ENCODE measurements at regions not wholly inside any gene's neighbourhood (a gene's known extent, or its start where the extent isn't known, plus 50 kb on each side); places are given as distances from the start of the nearest gene placed in this dataset.

GRCh38 chr4:31946456-31946855 is 1226.3 kb downstream of the PCDH7 start:
- no peak overlapping the region for H3K27ac ChIP-seq
- H3K4me1 ChIP-seq (replicated peaks in 1 of 2), result no peaks in the 10 kb centered on the region
- WGBS, 4 donors, result 0 to 64% (median 36%) methylated on average over 1 to 3 of the region's 3 CpGs
- DNase-seq, result no peak
- TF ChIP-seq POLR2A (IDR thresholded peaks at IDR 0.05) (no peak), CTCF (IDR thresholded peaks at IDR 0.05) (no peak)
- H3K36me3 ChIP-seq (replicated peaks in 1 of 2), result no peaks in the 10 kb centered on the region
- no peaks in the 10 kb centered on the region for H3K27me3 ChIP-seq
- no peak overlapping the region for H3K4me3 ChIP-seq
- no peaks in the 10 kb centered on the region for H3K9me3 ChIP-seq (replicated peaks in 1 of 3)
- intact Hi-C loops (cut with DNase I), result no loop called here

GRCh38 chr4:31947101-31947500 is 1226.9 kb downstream of the PCDH7 start:
- H3K36me3 ChIP-seq (replicated peaks in 1 of 2), result no peaks in the 10 kb centered on the region
- DNase-seq, result no peak
- H3K27me3 ChIP-seq, result no peaks in the 10 kb centered on the region
- WGBS, 4 donors, result 68 to 80% (median 71%) methylated on average over 1 of the region's 1 CpG
- H3K4me3 ChIP-seq, result no peak overlapping the region
- intact Hi-C loops (cut with DNase I), result no loop called here
- H3K27ac ChIP-seq, result no peak overlapping the region
- H3K4me1 ChIP-seq (replicated peaks in 1 of 2), result no peaks in the 10 kb centered on the region
- TF ChIP-seq POLR2A (IDR thresholded peaks at IDR 0.05) (no peak), CTCF (IDR thresholded peaks at IDR 0.05) (no peak)
- no peaks in the 10 kb centered on the region for H3K9me3 ChIP-seq (replicated peaks in 1 of 3)

- intact Hi-C loops (cut with DNase I), result no loop called here
- H3K4me1 ChIP-seq (replicated peaks in 1 of 2), result no peaks in the 10 kb centered on the region
- WGBS, 4 donors, result 80 to 87% (median 84%) methylated on average over 5 of the region's 5 CpGs
- TF ChIP-seq POLR2A (IDR thresholded peaks at IDR 0.05) (no peak), CTCF (IDR thresholded peaks at IDR 0.05) (no peak)
- no peaks in the 10 kb centered on the region for H3K9me3 ChIP-seq (replicated peaks in 1 of 3)
- no peak overlapping the region for H3K27ac ChIP-seq
- no peaks in the 10 kb centered on the region for H3K27me3 ChIP-seq
- no peak for DNase-seq
- no peaks in the 10 kb centered on the region for H3K36me3 ChIP-seq (replicated peaks in 1 of 2)
- no peak overlapping the region for H3K4me3 ChIP-seq
These were observed 1228.9 kb downstream of the PCDH7 start for GRCh38 chr4:31949045-31949444.

- no peaks in the 10 kb centered on the region for H3K4me1 ChIP-seq (replicated peaks in 1 of 2)
- DNase-seq, result no peak
- TF ChIP-seq POLR2A (IDR thresholded peaks at IDR 0.05), result no peak
- TF ChIP-seq CTCF (IDR thresholded peaks at IDR 0.05), result no peak
- intact Hi-C loops (cut with DNase I), result no loop called here
- H3K27me3 ChIP-seq, result no peaks in the 10 kb centered on the region
- WGBS, 4 donors, result 74 to 83% (median 78%) methylated on average over 2 of the region's 2 CpGs
- no peak overlapping the region for H3K27ac ChIP-seq
- no peaks in the 10 kb centered on the region for H3K36me3 ChIP-seq (replicated peaks in 1 of 2)
- no peak overlapping the region for H3K4me3 ChIP-seq
- H3K9me3 ChIP-seq (replicated peaks in 1 of 3), result no peaks in the 10 kb centered on the region
These were observed 1235.2 kb downstream of the PCDH7 start for GRCh38 chr4:31955346-31955745.

Measured in adrenal gland (tissue), 9 donors.